ENCODE measurements at regions not wholly inside any gene's neighbourhood (a gene's known extent, or its start where the extent isn't known, plus 50 kb on each side); places are given as distances from the start of the nearest gene placed in this dataset.

DNA sequence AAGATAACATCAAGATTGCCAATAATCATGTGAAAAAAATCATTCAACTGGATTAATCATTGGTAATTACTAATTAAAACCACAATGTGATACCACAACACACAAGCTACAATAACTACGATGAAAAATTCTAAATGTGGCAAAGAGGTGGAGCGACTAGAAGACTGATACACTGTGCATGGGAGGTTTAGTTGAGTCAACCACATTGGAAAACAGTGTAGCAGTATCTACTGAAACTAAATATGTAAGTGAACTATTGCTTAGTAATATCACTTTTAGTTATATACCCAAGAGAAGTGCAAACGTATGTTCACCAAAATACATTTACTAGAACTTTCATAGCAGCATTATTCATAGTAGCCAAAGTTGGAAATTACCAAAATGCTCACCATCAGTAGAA is 359.9 kb downstream of the ETS1 start:
- no peak for TF ChIP-seq CTCF (IDR thresholded peaks at IDR 0.05; ENCODE audit: partially characterized antibody, unreplicated experiment)
- Mint-ChIP-seq H3K4me1 (ENCODE audit: low read depth, unreplicated experiment) (no peaks in the 10 kb centered on the region), H3K9me3 (ENCODE audit: unreplicated experiment) (peaks cover 2% of the 10 kb centered on the region)

DNA sequence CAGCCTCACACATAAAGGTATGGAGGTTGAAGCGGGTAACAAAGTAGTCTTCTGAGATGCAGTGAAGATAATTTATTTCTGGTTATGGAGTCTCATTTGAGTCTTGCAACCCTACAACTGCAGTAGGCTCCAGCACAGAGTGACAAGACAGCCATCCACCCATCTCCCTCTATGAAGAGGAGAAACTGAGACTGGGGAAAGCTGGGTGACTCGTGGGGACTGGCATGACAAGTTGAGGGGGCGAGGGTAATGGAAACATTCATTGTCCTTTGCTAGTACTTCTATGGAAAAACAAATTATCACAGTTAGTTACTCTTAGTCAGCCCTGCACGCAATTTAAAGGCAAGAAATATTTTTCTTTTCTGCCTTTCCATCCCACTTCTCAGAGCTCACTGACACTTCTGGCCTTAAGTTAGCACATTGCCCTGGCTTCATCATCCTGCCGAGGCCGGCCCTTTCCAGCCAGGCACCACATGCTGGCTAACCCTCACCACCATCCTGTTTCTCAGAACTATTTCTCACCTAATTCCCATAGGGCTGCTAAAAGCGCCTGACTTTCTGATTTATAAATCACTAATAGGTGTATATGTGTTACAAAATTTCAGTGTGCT is 361.1 kb downstream of the ETS1 start:
- Mint-ChIP-seq H3K27me3 (ENCODE audit: unreplicated experiment) (peaks cover 4% of the 10 kb centered on the region), H3K4me3 (ENCODE audit: unreplicated experiment) (no peak overlapping the region), H3K27ac (ENCODE audit: unreplicated experiment) (no peak overlapping the region), H3K36me3 (ENCODE audit: unreplicated experiment) (no peaks in the 10 kb centered on the region), H3K9me3 (ENCODE audit: unreplicated experiment) (peaks cover 2% of the 10 kb centered on the region), H3K4me1 (ENCODE audit: low read depth, unreplicated experiment) (no peaks in the 10 kb centered on the region)
- no peak for DNase-seq
- no peak for TF ChIP-seq CTCF (IDR thresholded peaks at IDR 0.05; ENCODE audit: partially characterized antibody, unreplicated experiment)

More for the DNA sequence above, 359.9 kb downstream of the ETS1 start:
- Mint-ChIP-seq H3K27me3 (ENCODE audit: unreplicated experiment) (peaks cover 4% of the 10 kb centered on the region), H3K27ac (ENCODE audit: unreplicated experiment) (no peak overlapping the region), H3K36me3 (ENCODE audit: unreplicated experiment) (no peaks in the 10 kb centered on the region), H3K4me3 (ENCODE audit: unreplicated experiment) (no peak overlapping the region)
- no peak for DNase-seq

GRCh38 chr11:128222245-128222884 is 365.0 kb downstream of the ETS1 start:
- no peak overlapping the region for H3K27ac Mint-ChIP-seq (ENCODE audit: unreplicated experiment)
- peaks cover 2% of the 10 kb centered on the region for H3K9me3 Mint-ChIP-seq (ENCODE audit: unreplicated experiment)
- DNase-seq, result no peak
- peaks cover 4% of the 10 kb centered on the region for H3K27me3 Mint-ChIP-seq (ENCODE audit: unreplicated experiment)
- no peak for TF ChIP-seq CTCF (IDR thresholded peaks at IDR 0.05; ENCODE audit: partially characterized antibody, unreplicated experiment)
- H3K36me3 Mint-ChIP-seq (ENCODE audit: unreplicated experiment), result no peaks in the 10 kb centered on the region
- no peak overlapping the region for H3K4me3 Mint-ChIP-seq (ENCODE audit: unreplicated experiment)
- H3K4me1 Mint-ChIP-seq (ENCODE audit: low read depth, unreplicated experiment), result no peaks in the 10 kb centered on the region

DNA sequence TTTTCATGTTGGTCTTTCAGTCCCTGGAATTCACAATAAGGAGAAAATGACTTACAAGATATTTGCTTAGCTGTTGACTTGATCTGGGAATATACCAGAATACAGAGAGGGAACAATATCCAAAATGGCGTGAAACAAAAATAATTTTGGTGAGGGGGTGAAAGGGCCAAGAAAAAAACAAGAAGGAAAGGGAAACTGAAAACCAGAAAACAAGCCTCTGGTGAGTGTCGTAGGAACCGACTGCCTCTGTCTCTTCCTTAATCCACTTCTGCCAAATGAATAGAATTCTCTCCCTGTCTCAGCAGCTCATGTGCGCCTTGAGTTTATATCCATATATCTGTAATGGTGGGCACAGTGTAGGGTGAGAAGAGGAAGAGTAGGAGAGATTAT is 367.6 kb downstream of the ETS1 start:
- no peak overlapping the region for H3K4me3 Mint-ChIP-seq (ENCODE audit: unreplicated experiment)
- H3K27ac Mint-ChIP-seq (ENCODE audit: unreplicated experiment), result no peak overlapping the region
- DNase-seq, result no peak
- TF ChIP-seq CTCF (IDR thresholded peaks at IDR 0.05; ENCODE audit: partially characterized antibody, unreplicated experiment), result no peak
- H3K27me3 Mint-ChIP-seq (ENCODE audit: unreplicated experiment), result no peaks in the 10 kb centered on the region
- no peaks in the 10 kb centered on the region for H3K4me1 Mint-ChIP-seq (ENCODE audit: low read depth, unreplicated experiment)
- peaks cover 2% of the 10 kb centered on the region for H3K9me3 Mint-ChIP-seq (ENCODE audit: unreplicated experiment)
- no peaks in the 10 kb centered on the region for H3K36me3 Mint-ChIP-seq (ENCODE audit: unreplicated experiment)

DNA sequence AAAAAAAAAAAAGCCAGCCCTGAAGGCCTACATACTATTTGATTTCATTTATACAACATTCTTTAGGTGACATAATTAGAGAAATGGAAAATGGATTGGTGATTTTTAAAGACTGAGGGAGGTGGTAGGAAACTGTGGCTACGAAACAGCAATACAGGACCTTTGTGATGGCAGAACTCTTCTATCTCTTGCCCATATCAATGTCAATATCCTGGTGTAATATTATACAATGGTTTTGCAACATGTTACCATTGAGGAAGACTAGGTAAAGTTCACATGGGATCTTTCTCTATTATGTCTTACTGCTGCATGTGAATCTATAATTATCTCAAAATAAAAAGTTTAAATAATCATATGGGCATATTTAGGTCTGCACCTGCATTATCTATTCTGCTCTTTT is 371.2 kb downstream of the ETS1 start:
- Mint-ChIP-seq H3K4me1 (ENCODE audit: low read depth, unreplicated experiment) (no peaks in the 10 kb centered on the region), H3K27me3 (ENCODE audit: unreplicated experiment) (peaks cover 2% of the 10 kb centered on the region), H3K9me3 (ENCODE audit: unreplicated experiment) (no peaks in the 10 kb centered on the region), H3K27ac (ENCODE audit: unreplicated experiment) (no peak overlapping the region), H3K36me3 (ENCODE audit: unreplicated experiment) (no peaks in the 10 kb centered on the region), H3K4me3 (ENCODE audit: unreplicated experiment) (no peak overlapping the region)
- TF ChIP-seq CTCF (IDR thresholded peaks at IDR 0.05; ENCODE audit: partially characterized antibody, unreplicated experiment), result no peak
- DNase-seq, result no peak
